NCI-H524 (cell line): ENCODE measurements at regions not wholly inside any gene's neighbourhood (a gene's known extent, or its start where the extent isn't known, plus 50 kb on each side); places are given as distances from the start of the nearest gene placed in this dataset.

ENCODE experiments used
- DNase-seq, 2 experiments: peaks; one replicate each; lab custom pipeline; 2025; lab: John Stamatoyannopoulos, UW

- DNase-seq, result no peak
Measured at GRCh38 chr6:21426841-21427490, 166.6 kb upstream of the SOX4 start.

DNA sequence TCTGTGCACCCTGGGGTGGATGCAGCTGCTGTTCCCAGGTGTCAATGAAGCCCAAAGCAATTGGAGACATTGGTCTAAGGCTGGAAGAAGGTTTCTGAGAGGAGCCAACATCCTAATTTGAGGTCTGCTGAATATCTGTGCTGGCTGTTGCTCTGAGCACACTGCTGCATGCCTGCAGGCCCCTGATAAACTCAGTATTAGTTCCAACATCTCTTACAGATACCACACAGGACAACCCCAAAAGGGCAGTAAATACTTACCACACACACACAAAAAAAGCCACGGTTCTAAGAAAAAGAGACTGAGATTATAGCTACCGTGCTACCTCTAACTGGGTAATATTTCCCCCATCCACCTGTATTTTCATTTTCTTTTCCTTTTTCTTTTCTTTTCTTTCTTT lies 164.3 kb upstream of the SOX4 start:
- DNase-seq, result no peak

GRCh38 chr6:21431526-21431925 lies 162.0 kb upstream of the SOX4 start:
- DNase-seq, result no peak

DNA sequence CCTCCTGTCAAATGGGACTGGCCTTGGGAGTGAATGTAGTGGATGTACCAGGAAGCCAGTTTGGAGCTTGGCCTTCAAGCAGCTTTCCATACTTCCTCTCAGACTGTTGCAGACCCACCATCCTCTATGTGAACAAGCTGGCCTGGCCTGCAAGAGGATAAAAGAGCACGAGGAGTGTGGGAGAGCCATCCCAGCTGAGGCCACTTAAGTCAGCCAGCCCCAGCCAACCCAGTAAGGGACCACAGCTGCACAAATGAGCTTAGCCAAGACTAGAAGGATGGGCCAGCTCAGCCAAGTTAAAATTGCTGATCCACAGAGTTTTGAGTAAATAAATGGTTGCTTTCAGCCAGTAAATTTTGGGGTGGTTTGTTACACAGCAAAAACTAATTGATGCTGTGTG lies 156.9 kb upstream of the SOX4 start:
- peak in 1 of 2 experiments; percentile 19 for DNase-seq

- peak in 1 of 2 experiments; percentile 9 for DNase-seq
Measured at GRCh38 chr6:21437581-21437980, 156.0 kb upstream of the SOX4 start.

DNA sequence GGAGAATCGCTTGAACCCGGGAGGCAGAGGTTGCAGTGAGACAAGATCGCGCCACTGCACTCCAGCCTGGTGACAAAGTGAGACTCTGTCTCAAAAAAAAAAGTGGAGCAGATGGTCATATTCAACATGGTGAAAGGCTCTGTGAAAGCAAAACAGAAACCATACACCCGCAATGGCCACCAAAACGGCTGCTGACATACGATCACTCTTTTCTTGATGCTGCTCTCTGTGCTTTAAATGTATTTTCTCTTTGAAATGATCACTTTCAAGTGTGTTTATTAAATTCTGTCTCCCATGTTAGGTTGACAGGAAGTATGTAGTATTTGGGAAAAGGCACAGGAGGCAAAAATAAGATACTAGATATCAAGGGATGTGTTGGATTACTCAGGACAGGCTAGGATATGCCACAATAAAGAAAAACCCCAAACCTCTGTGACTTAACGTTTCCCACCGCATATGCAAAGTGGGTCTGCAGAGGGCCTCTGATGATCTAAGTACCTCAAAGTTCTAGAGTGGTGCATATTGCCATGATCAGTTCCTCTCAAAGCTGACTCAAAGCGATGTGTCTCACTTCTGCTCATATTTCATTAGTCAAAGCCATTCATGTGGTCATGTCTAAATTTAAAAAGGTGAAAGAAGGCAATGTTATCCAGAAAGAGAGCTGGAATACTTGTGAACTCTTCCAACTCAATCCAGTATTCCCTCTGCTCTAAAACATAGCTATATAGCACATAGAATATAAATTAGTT lies 155.1 kb upstream of the SOX4 start:
- peak in 1 of 2 experiments; percentile 32 for DNase-seq

- no peak for DNase-seq
Measured at GRCh38 chr6:21438986-21439352, 154.6 kb upstream of the SOX4 start.

GRCh38 chr6:21441386-21441785 lies 152.2 kb upstream of the SOX4 start:
- DNase-seq, result no peak

DNA sequence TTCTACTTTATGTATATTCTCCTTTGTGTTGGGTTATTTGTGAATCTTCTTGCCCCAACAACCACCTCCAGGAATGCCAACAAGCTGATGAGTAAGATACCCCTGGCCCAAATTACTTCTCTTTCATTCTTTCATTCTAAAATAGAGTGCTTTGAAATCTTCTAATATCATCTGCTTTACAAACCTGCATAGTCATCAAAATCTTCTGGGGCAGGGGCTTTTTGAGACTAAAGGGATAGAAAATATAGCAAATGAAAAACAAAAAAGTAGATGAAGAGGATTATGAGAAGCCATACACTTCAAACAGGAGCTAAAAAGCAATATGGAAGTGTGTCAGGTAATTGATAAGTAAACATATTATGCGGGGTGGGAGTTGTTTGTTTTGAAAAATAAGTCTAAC lies 150.7 kb upstream of the SOX4 start:
- no peak for DNase-seq

GRCh38 chr6:21444711-21445260 lies 148.8 kb upstream of the SOX4 start:
- DNase-seq, result no peak

GRCh38 chr6:21447987-21448386 lies 145.6 kb upstream of the SOX4 start:
- no peak for DNase-seq

DNA sequence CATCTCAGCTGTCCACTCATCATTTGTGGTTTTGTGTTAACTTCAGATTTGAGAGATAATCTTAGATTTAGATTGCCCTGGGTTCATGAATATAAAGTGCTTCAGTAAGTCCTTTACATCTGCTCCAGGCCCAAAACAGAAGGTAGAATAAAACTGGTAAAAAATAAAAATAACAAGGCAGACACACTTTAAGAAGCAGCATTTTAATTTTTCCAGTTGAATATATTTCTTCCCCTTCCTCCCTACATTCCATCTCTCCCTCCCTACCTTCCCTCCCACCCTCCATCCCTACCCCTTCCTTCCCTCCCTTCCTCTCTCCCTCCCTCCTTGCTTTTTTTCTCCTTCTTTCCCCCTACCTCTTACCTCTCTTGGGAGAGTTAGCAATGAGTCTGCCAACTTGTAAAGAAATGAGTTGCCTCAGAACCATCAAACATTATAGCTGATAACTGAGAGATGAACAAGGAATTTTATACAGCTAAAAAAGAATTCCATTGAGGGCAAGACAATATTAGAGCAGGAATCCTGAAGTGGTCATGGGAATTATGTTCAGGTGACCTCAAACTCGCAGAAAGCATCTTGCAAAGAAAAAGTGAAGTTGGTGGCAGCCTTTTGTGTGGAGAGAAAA lies 145.0 kb upstream of the SOX4 start:
- no peak for DNase-seq

DNA sequence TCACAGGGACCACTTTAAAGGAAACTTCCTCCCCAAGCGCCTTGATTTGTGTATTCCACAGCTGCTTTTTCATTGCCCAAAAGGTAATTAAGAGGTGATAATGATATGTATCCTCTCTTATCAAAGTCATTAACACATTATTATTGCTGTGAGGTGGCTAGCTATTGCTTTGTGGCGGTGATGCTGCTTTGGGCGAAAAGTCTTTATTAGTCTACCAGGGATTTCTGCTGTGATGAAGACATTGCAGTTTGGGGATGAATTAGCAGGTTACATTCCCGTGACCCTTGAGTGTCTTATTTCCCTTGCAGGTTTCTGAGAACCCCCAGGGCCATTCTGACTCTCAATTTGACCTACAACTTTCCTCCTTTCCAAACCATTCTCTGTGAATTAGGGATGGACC lies 143.4 kb upstream of the SOX4 start:
- DNase-seq, result no peak

GRCh38 chr6:21450628-21451027 lies 142.9 kb upstream of the SOX4 start:
- no peak for DNase-seq

DNA sequence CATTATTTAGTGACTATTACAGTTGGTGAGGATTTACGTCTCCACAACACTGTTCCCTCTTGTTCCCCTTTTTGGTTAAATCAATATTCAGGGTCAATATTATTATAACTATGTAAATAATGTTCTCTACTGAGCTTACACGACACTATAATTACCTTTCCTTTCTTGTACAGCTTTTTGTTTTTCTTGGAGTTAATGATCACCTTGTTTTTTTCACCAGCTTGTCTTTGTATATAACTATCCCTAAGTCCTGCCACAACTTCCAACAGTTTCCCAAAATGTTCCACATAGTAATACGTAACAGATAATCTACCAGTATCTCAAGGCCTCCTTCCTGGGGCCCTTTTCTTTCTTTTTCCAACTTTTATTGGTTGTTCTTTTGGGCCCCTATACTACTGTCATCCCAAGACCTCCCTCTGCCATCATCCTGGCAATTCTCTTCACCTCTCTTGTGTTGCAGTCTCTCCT lies 142.0 kb upstream of the SOX4 start:
- no peak for DNase-seq

DNA sequence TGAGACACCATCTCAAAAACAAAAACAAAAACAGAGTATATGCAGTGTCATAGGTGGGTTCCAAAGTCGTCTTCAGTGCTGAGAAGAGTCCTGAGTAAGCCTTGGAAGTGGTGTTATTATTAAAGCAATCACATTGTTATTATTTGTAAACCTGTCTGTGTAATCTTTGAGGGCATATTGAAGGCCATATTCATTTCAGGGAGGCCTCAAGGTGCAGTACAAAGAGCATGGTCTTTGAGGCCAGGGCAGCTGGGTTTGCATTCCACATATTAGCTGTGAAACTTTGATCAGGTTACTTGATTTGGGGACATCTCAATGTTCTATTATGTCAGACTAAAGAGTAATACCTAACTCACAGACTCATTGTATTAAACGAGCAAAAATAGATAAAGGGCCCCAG lies 139.3 kb upstream of the SOX4 start:
- no peak for DNase-seq

DNA sequence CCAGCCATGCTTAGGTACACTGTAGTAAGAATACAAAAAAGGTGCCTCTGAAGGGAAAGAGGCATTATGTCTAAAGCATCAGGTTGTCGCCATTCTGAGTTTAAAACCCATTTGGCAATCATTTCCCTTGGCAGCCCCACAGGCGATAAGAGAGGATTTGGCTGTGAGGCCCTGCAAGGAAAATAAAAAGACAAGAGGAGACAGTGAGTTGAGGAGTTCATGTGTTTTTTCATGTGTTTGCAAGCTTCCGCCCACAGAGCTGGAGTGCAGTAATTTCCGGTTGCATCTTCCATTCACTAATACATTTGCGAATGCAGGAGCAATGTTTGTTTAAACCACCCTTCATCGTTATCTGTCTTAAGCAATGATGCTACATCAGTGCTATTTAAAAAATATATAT lies 138.5 kb upstream of the SOX4 start:
- DNase-seq, result no peak

DNA sequence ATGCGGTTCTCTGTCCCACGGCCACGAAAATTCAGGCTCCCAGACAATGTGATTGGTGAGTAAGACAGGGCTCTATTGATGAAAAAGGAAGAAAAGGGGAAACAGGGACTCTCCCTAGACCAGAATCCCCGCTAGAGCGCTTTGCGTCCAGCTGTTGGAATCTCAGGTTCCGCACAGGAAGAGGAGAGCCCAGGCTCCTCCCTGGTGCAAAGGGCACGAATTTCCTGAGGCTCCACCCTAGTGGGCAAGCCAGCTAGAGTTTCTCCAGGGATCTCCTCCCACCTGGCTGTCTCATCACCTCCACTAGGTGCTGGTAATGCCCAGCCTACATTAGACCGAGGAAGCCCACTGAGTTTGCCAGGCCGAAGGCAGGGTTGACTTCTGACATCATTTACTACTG lies 135.9 kb upstream of the SOX4 start:
- no peak for DNase-seq

- no peak for DNase-seq
Measured at GRCh38 chr6:21459641-21460040, 133.9 kb upstream of the SOX4 start.

GRCh38 chr6:21461844-21462518 lies 131.6 kb upstream of the SOX4 start:
- no peak for DNase-seq

DNA sequence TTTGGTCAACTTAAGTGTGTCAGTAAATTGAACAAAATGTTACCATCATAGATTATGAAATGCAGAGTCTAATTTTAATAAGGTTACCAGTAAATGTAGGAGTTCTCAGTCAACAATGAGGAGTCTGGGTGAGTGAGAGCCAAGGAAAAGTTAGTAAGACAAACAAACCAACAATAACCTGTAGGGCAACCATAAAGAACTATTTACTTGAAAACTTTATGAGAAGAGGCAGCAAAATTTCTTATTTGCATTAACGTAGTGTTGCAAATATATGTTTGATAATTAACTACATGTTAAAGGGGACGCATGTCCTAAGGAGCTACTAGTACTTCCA lies 131.1 kb upstream of the SOX4 start:
- DNase-seq, result no peak

DNA sequence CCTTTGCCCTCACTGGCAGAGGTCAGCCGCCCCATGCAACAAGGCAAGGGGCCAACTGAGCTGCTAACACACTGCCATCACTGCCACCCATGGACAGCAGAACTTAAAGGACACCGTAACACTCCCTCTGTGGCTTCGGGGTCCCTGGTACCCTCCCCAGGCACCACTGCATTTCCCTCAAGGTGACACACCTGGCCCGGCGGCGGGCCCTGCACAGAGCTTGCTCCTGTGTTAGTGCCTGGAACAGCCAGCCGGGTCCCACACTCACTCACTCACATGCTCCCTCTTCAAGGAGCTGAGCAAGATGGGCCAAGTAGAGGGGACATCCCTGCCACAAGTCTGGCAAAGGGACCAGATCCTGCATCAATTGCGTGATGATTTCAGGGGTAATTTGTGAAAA lies 126.5 kb upstream of the SOX4 start:
- DNase-seq, result no peak

GRCh38 chr6:21468461-21468860 lies 125.1 kb upstream of the SOX4 start:
- DNase-seq, result no peak
